Adrenal gland (tissue), 5 donors: ENCODE measurements at regions not wholly inside any gene's neighbourhood (a gene's known extent, or its start where the extent isn't known, plus 50 kb on each side); places are given as distances from the start of the nearest gene placed in this dataset.

ENCODE experiments used
- POLR2A ChIP-seq, 2 donors: fragments of 450-650 bp; IDR thresholded peaks; one replicate each; pipeline ENCODE4 v1.6.1; 2017; ENCODE audit warnings: antibody characterized with exemption in 2 of 2, mild to moderate bottlenecking in 2 of 2, moderate library complexity in 1 of 2
- TF ChIP-seq, protein P1 (sequence below), 6 experiments: fragments of 450-650 bp in 4 of 6; fragments of 200-600 bp in 2 of 6; sonication (generic) in 1 of 6; IDR thresholded peaks; 1 replicate in 5 of 6; 2 replicates in 1 of 6; pipeline versions ENCODE4 v1.5.1 to v1.8.0; 2016 to 2021; ENCODE audit warnings: antibody characterized with exemption in 6 of 6, mild to moderate bottlenecking in 2 of 6, moderate library complexity in 1 of 6
- donor health status: DM: no; HTN: no; CAD: no.

DNA sequence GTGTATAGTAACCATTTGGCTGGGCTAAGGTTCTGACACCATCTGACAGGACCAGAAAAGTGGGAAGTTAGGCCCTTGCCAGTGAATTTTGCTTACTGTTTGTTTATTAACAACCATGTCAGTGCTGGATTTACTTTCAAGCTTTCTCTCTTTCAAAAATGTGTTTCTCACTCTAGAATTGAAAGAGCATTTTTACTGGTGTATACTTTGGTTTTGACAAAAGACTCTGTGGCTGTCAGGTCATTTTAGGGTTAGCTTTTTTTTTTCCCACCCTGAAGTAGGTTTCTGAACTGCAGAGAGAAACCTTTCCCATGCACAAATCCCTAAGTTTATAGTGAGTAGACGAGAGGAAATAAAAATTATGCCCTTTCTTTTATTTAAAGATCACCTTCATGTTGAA, 230.0 kb upstream of the TBC1D5 start:
- TF ChIP-seq, protein P1, sequence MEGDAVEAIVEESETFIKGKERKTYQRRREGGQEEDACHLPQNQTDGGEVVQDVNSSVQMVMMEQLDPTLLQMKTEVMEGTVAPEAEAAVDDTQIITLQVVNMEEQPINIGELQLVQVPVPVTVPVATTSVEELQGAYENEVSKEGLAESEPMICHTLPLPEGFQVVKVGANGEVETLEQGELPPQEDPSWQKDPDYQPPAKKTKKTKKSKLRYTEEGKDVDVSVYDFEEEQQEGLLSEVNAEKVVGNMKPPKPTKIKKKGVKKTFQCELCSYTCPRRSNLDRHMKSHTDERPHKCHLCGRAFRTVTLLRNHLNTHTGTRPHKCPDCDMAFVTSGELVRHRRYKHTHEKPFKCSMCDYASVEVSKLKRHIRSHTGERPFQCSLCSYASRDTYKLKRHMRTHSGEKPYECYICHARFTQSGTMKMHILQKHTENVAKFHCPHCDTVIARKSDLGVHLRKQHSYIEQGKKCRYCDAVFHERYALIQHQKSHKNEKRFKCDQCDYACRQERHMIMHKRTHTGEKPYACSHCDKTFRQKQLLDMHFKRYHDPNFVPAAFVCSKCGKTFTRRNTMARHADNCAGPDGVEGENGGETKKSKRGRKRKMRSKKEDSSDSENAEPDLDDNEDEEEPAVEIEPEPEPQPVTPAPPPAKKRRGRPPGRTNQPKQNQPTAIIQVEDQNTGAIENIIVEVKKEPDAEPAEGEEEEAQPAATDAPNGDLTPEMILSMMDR (IDR thresholded peaks at IDR 0.05): no peak
- TF ChIP-seq POLR2A (IDR thresholded peaks at IDR 0.05): no peak
